ENCODE measurements at regions not wholly inside any gene's neighbourhood (a gene's known extent, or its start where the extent isn't known, plus 50 kb on each side); places are given as distances from the start of the nearest gene placed in this dataset.
A peak's percentile ranks its signal among the peaks of the same experiment; 100 is the strongest.

DNA sequence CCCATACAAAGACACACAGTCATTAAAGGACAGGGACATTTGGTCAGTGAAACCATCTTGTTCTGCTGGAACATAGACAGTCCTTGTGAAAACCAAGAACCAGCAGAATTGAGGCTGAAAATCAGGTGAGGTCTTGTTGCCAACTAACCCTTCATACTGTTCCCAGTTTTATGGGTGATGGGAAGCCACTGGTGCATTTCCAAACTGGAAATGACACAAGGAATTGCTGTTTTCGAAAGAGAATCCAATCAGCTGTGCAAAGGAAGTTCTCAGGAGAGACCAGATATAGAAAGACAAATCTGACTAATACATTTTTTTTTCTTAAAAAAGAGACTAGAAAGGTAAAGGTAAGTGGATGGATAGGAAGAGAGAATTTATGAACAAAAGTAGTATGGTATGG is 948.2 kb downstream of the TSN start:
- peaks cover 0 to 4% of the 10 kb centered on the region in 2 donors for H3K9me3 ChIP-seq (replicated peaks in 1 of 2; ENCODE audit: control insufficient read depth in 1 of 2, insufficient read depth in 1 of 2, low read length in 2 of 2)
- TF ChIP-seq, protein P1, sequence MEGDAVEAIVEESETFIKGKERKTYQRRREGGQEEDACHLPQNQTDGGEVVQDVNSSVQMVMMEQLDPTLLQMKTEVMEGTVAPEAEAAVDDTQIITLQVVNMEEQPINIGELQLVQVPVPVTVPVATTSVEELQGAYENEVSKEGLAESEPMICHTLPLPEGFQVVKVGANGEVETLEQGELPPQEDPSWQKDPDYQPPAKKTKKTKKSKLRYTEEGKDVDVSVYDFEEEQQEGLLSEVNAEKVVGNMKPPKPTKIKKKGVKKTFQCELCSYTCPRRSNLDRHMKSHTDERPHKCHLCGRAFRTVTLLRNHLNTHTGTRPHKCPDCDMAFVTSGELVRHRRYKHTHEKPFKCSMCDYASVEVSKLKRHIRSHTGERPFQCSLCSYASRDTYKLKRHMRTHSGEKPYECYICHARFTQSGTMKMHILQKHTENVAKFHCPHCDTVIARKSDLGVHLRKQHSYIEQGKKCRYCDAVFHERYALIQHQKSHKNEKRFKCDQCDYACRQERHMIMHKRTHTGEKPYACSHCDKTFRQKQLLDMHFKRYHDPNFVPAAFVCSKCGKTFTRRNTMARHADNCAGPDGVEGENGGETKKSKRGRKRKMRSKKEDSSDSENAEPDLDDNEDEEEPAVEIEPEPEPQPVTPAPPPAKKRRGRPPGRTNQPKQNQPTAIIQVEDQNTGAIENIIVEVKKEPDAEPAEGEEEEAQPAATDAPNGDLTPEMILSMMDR (IDR thresholded peaks at IDR 0.05), result no peak
- Mint-ChIP-seq H3K27me3 (ENCODE audit: low read depth in 3 of 3) (no peaks in the 10 kb centered on the region), H3K9me3 (peaks cover 0 to 9% (median 3%) of the 10 kb centered on the region in 7 donors), H3K27ac (no peak overlapping the region), H3K36me3 (no peaks in the 10 kb centered on the region), H3K4me1 (peaks cover 11% of the 10 kb centered on the region), H3K4me3 (no peak overlapping the region)
- no CpG with 5 or more reads among the region's 1 CpG for WGBS (ENCODE audit: insufficient coverage)
- intact Hi-C loops (cut with micrococcal nuclease), result no loop called here
- H3K9ac ChIP-seq (ENCODE audit: insufficient read depth, low read length, poor library complexity, severe bottlenecking), result no peak overlapping the region
- H3K4me2 ChIP-seq (replicated peaks; ENCODE audit: extremely low read depth, low read length, poor library complexity, severe bottlenecking), result no peak overlapping the region
- H3K27me3 ChIP-seq (ENCODE audit: control insufficient read depth in 2 of 2, insufficient read depth in 2 of 2, low read length in 2 of 2), result no peaks in the 10 kb centered on the region
- H3K4me3 ChIP-seq (replicated peaks in 1 of 3; ENCODE audit: low read depth in 2 of 3, low read length in 3 of 3), result no peak overlapping the region
- peaks cover 0 to 4% of the 10 kb centered on the region in 2 donors for H3K4me1 ChIP-seq (ENCODE audit: control insufficient read depth in 1 of 2, insufficient read depth in 2 of 2, low read length in 2 of 2)
- H4K20me1 ChIP-seq (ENCODE audit: insufficient read depth, low read length), result no peaks in the 10 kb centered on the region
- H3K79me2 ChIP-seq (ENCODE audit: insufficient read depth, low read length), result no peaks in the 10 kb centered on the region
- DNase-seq, result no peak
- no peak overlapping the region for H2AFZ ChIP-seq (ENCODE audit: insufficient read depth, low read depth, low read length, poor library complexity, severe bottlenecking)
- H3K36me3 ChIP-seq (replicated peaks in 1 of 2; ENCODE audit: control insufficient read depth in 1 of 2, insufficient read depth in 2 of 2, low read length in 2 of 2), result no peaks in the 10 kb centered on the region
- H3K27ac ChIP-seq (ENCODE audit: low read depth in 1 of 2, low read length in 2 of 2), result no peak overlapping the region

DNA sequence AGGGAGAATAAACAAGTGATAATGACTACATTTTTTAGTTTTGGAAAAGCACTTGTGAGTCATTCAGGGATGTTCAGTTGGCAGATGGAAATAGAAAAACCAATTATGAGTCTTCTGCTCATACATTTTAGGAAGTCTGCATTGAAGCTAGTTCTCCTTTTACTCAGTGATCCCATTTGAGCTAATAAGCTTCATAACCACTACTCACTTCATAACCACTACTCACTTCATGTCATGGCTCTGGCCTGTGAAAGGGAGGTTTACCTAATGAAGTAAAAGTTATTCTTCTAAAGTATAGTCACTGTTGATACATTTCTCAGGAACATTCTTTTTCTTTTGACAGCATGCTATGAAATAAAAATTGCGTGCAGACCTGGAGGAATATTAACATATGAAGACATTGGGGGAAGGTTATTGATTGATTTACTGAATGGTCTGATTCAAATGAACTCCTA is 948.7 kb downstream of the TSN start:
- H3K36me3 Mint-ChIP-seq, result no peaks in the 10 kb centered on the region
- no peaks in the 10 kb centered on the region for H3K27me3 ChIP-seq (ENCODE audit: control insufficient read depth in 2 of 2, insufficient read depth in 2 of 2, low read length in 2 of 2)
- TF ChIP-seq, protein P1 (IDR thresholded peaks at IDR 0.05), result no peak
- H2AFZ ChIP-seq (ENCODE audit: insufficient read depth, low read depth, low read length, poor library complexity, severe bottlenecking), result no peak overlapping the region
- H4K20me1 ChIP-seq (ENCODE audit: insufficient read depth, low read length), result no peaks in the 10 kb centered on the region
- H3K4me3 ChIP-seq (replicated peaks in 1 of 3; ENCODE audit: low read depth in 2 of 3, low read length in 3 of 3), result no peak overlapping the region
- peaks cover 0 to 9% (median 3%) of the 10 kb centered on the region in 7 donors for H3K9me3 Mint-ChIP-seq
- no peak overlapping the region for H3K4me2 ChIP-seq (replicated peaks; ENCODE audit: extremely low read depth, low read length, poor library complexity, severe bottlenecking)
- WGBS (ENCODE audit: insufficient coverage), result no CpG with 5 or more reads among the region's 1 CpG
- no peak overlapping the region for H3K27ac ChIP-seq (ENCODE audit: low read depth in 1 of 2, low read length in 2 of 2)
- no peak overlapping the region for H3K4me3 Mint-ChIP-seq
- DNase-seq, result peak in 2 of 3 donors; percentile 4 to 41
- H3K4me1 Mint-ChIP-seq, result peaks cover 11% of the 10 kb centered on the region
- H3K36me3 ChIP-seq (replicated peaks in 1 of 2; ENCODE audit: control insufficient read depth in 1 of 2, insufficient read depth in 2 of 2, low read length in 2 of 2), result no peaks in the 10 kb centered on the region
- intact Hi-C loops (cut with micrococcal nuclease), result no loop called here
- peaks cover 0 to 4% of the 10 kb centered on the region in 2 donors for H3K9me3 ChIP-seq (replicated peaks in 1 of 2; ENCODE audit: control insufficient read depth in 1 of 2, insufficient read depth in 1 of 2, low read length in 2 of 2)
- H3K27me3 Mint-ChIP-seq (ENCODE audit: low read depth in 3 of 3), result no peaks in the 10 kb centered on the region
- H3K27ac Mint-ChIP-seq, result no peak overlapping the region
- H3K79me2 ChIP-seq (ENCODE audit: insufficient read depth, low read length), result no peaks in the 10 kb centered on the region
- no peak overlapping the region for H3K9ac ChIP-seq (ENCODE audit: insufficient read depth, low read length, poor library complexity, severe bottlenecking)
- peaks cover 0 to 4% of the 10 kb centered on the region in 2 donors for H3K4me1 ChIP-seq (ENCODE audit: control insufficient read depth in 1 of 2, insufficient read depth in 2 of 2, low read length in 2 of 2)
